ENCODE measurements at regions not wholly inside any gene's neighbourhood (a gene's known extent, or its start where the extent isn't known, plus 50 kb on each side); places are given as distances from the start of the nearest gene placed in this dataset.

DNA sequence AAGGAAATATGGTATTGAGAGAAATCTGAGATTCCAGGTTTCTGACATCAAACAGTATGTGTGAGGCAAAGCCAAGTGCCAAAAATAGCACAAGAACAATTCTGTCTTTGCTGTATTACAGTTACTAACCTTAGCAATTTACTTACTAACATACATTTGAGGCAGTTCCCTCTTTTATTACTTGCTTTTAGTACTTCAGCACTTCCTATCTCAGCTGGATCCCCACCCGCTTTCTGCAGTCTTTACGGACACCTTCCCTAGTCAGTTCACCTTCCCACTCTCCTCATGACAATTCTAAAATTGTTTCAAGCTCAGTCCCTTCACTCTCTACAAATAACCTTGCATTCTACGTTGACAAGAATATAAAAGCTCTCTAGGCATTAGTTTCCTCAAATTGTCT lies 79.2 kb downstream of the ELAPOR2 start:
- no peaks in the 10 kb centered on the region for H3K27me3 Mint-ChIP-seq (ENCODE audit: low read depth)
- DNase-seq: no peak
- Histone ChIP-seq H3K79me1 (ENCODE audit: insufficient read depth, low read depth, low read length, poor library complexity, severe bottlenecking) (peaks cover 6% of the 10 kb centered on the region), H3K18ac (ENCODE audit: insufficient read length, low read depth, low read length) (no peak overlapping the region), H4K5ac (ENCODE audit: insufficient read length, low read depth, low read length) (no peak overlapping the region), H4K91ac (ENCODE audit: insufficient read length, low read depth, low read length) (no peak overlapping the region), H3K9ac (ENCODE audit: extremely low read depth, insufficient read length, low read length) (no peak overlapping the region), H3K23ac (ENCODE audit: insufficient read length, low read depth, low read length) (no peak overlapping the region), H3K9me3 (ENCODE audit: control insufficient read depth, low read depth, low read length) (no peaks in the 10 kb centered on the region), H3K27me3 (ENCODE audit: insufficient read depth, low read length) (no peaks in the 10 kb centered on the region), H3K79me2 (ENCODE audit: insufficient read depth, low read length) (peaks cover 3% of the 10 kb centered on the region; the same call in 1 of the 2 replicates), H3K4ac (ENCODE audit: low read depth, low read length) (no peak overlapping the region), H4K8ac (replicated peaks; ENCODE audit: insufficient read length, low read depth, low read length) (no peak overlapping the region), H2BK120ac (ENCODE audit: low read depth, low read length, poor library complexity, severe bottlenecking) (no peak overlapping the region), H4K20me1 (ENCODE audit: control insufficient read depth, insufficient read depth, insufficient read length) (no peaks in the 10 kb centered on the region), H3K56ac (ENCODE audit: insufficient read length, low read depth, low read length) (no peak overlapping the region), H3K4me1 (ENCODE audit: insufficient read depth, low read length) (no peaks in the 10 kb centered on the region), H2BK20ac (ENCODE audit: low read depth, low read length, poor library complexity, severe bottlenecking) (no peak overlapping the region), H3K4me2 (ENCODE audit: insufficient read depth, insufficient read length, low read length) (no peak overlapping the region), H3K27ac (ENCODE audit: insufficient read length, low read depth, low read length) (no peak overlapping the region), H2BK15ac (ENCODE audit: low read depth, low read length) (no peak overlapping the region), H2AFZ (ENCODE audit: low read length) (no peak overlapping the region), H2BK5ac (ENCODE audit: insufficient read length, low read length) (no peak overlapping the region), H2BK12ac (ENCODE audit: insufficient read length, low read depth, low read length) (no peak overlapping the region), H3K23me2 (ENCODE audit: insufficient read length, low read depth, low read length, poor library complexity, severe bottlenecking) (no peaks in the 10 kb centered on the region), H3K14ac (ENCODE audit: insufficient read depth, low read length) (no peak overlapping the region), H2AK5ac (ENCODE audit: insufficient read length, low read length) (no peak overlapping the region), H3T11ph (ENCODE audit: low read length) (no peak overlapping the region)
- peaks cover 22 to 28% of the 10 kb centered on the region in 2 experiments for H3K9me3 Mint-ChIP-seq
- peak overlapping the region in 1 of 3 experiments; percentile 42; a peak in 3 of 7 replicates for H3K27ac Mint-ChIP-seq
- H3K4me3 Mint-ChIP-seq: no peak overlapping the region
- no CpG with 5 or more reads among the region's 3 CpGs for whole genome bisulfite sequencing (ENCODE audit: extremely low coverage, insufficient read length, low lambda C conversion rate)
- no peak for TF ChIP-seq CTCF (conservative IDR thresholded peaks at IDR 0.05)
- H3K4me1 Mint-ChIP-seq: peaks cover 23 to 42% of the 10 kb centered on the region in 2 experiments
- peaks cover 19 to 26% (median 23%) of the 10 kb centered on the region in 3 experiments for H3K36me3 Mint-ChIP-seq (ENCODE audit: insufficient read depth in 1 of 3, low read depth in 3 of 3)

Data from H9 (cell line).